Smooth muscle cell (in vitro differentiated cells): ENCODE measurements at regions not wholly inside any gene's neighbourhood (a gene's known extent, or its start where the extent isn't known, plus 50 kb on each side); places are given as distances from the start of the nearest gene placed in this dataset.
"Not testable (repeated sequence)": the region's sequence is repeated elsewhere in the genome, so short reads cannot be mapped to it uniquely, and the experiment has no call there.

Source experiments
- DNase-seq: peaks from one replicate; lab custom pipeline; 2025; ENCODE audit not compliant: unreplicated experiment; lab: John Stamatoyannopoulos, UW
- H2AFZ ChIP-seq: fragments of 200-600 bp; sonication (generic); 2 replicates; pipeline ENCODE4 v1.6.0; 2016; ENCODE audit warnings: antibody characterized with exemption, low read depth, mild to moderate bottlenecking
- H3F3A ChIP-seq: fragments of 200-600 bp; sonication (generic); 2 replicates; pipeline ENCODE4 v1.6.0; 2017; ENCODE audit warnings: antibody characterized with exemption, low read depth
- H3K27ac ChIP-seq: fragments of 200-600 bp; sonication (generic); 2 replicates; pipeline ENCODE4 v1.5.1; 2016; ENCODE audit warnings: low read depth, mild to moderate bottlenecking
- H3K27me3 ChIP-seq: fragments of 200-600 bp; sonication (generic); 2 replicates; pipeline ENCODE4 v1.6.1; 2016; ENCODE audit warnings: low read depth, mild to moderate bottlenecking
- H3K36me3 ChIP-seq: fragments of 200-600 bp; sonication (generic); 2 replicates; pipeline ENCODE4 v1.5.1; 2016; ENCODE audit warnings: low read depth
- H3K4me1 ChIP-seq: fragments of 200-600 bp; sonication (generic); 2 replicates; pipeline ENCODE4 v1.5.1; 2016; ENCODE audit warnings: low read depth
- H3K4me2 ChIP-seq: fragments of 200-600 bp; sonication (generic); 2 replicates; pipeline ENCODE4 v1.6.0; 2016; ENCODE audit warnings: mild to moderate bottlenecking
- H3K4me3 ChIP-seq: fragments of 200-600 bp; sonication (generic); 2 replicates; pipeline ENCODE4 v1.5.1; 2016; ENCODE audit warnings: mild to moderate bottlenecking
- H3K79me2 ChIP-seq: fragments of 200-600 bp; sonication (generic); 2 replicates; pipeline ENCODE4 v1.6.0; 2016; ENCODE audit warnings: low read depth, mild to moderate bottlenecking
- H3K9ac ChIP-seq: fragments of 200-600 bp; sonication (generic); 2 replicates; pipeline ENCODE4 v1.6.0; 2016; ENCODE audit warnings: low read depth
- H3K9me3 ChIP-seq: fragments of 200-600 bp; sonication (generic); replicated peaks from 2 replicates; pipeline ENCODE4 v1.5.1; 2016; ENCODE audit warnings: low read depth
- H4K20me1 ChIP-seq: fragments of 200-600 bp; sonication (generic); 2 replicates; pipeline ENCODE4 v1.6.0; 2016; ENCODE audit warnings: low read depth
- CTCF ChIP-seq: fragments of 200-600 bp; sonication (generic); IDR thresholded peaks from 2 replicates; pipeline ENCODE4 v1.5.1; 2017; ENCODE audit warnings: borderline replicate concordance, mild to moderate bottlenecking, antibody characterized with exemption; ENCODE audit not compliant: insufficient read depth, poor library complexity, severe bottlenecking
- WGBS: methylation state at CpG from one replicate; pipeline ENCODE4 v1.1.7; 2016; ENCODE audit warnings: low lambda C conversion rate; 5-methylcytosine and 5-hydroxymethylcytosine counted together

GRCh38 chr6:122264557-122264956 lies 134.9 kb upstream of the HSF2 start:
- 50% methylated on average over 2 of the region's 2 CpGs for WGBS
- H3F3A ChIP-seq = no peaks in the 10 kb centered on the region
- H3K4me2 ChIP-seq = no peak overlapping the region
- no peak overlapping the region for H3K4me3 ChIP-seq
- no peaks in the 10 kb centered on the region for H3K36me3 ChIP-seq
- DNase-seq = no peak
- peaks cover 6% of the 10 kb centered on the region for H3K9me3 ChIP-seq
- TF ChIP-seq CTCF = no peak
- H3K27ac ChIP-seq = no peak overlapping the region
- no peaks in the 10 kb centered on the region for H4K20me1 ChIP-seq
- H3K79me2 ChIP-seq = no peaks in the 10 kb centered on the region
- H3K27me3 ChIP-seq = no peaks in the 10 kb centered on the region
- no peaks in the 10 kb centered on the region for H3K4me1 ChIP-seq
- no peak overlapping the region for H2AFZ ChIP-seq
- H3K9ac ChIP-seq = no peak overlapping the region

GRCh38 chr6:122265755-122266154 lies 133.7 kb upstream of the HSF2 start:
- Histone ChIP-seq H3F3A (no peaks in the 10 kb centered on the region), H2AFZ (no peak overlapping the region), H3K4me2 (no peak overlapping the region), H3K36me3 (no peaks in the 10 kb centered on the region), H3K27ac (no peak overlapping the region), H4K20me1 (no peaks in the 10 kb centered on the region), H3K27me3 (no peaks in the 10 kb centered on the region), H3K79me2 (no peaks in the 10 kb centered on the region), H3K9ac (no peak overlapping the region), H3K4me3 (no peak overlapping the region), H3K4me1 (no peaks in the 10 kb centered on the region), H3K9me3 (peaks cover 6% of the 10 kb centered on the region)
- WGBS = 76% methylated on average over 1 of the region's 1 CpG
- TF ChIP-seq CTCF = no peak
- DNase-seq = no peak

- Histone ChIP-seq H3K4me1 (no peaks in the 10 kb centered on the region), H3F3A (no peaks in the 10 kb centered on the region), H4K20me1 (no peaks in the 10 kb centered on the region), H3K79me2 (no peaks in the 10 kb centered on the region), H3K36me3 (no peaks in the 10 kb centered on the region), H3K4me3 (no peak overlapping the region), H3K27me3 (no peaks in the 10 kb centered on the region), H3K27ac (no peak overlapping the region), H3K9ac (no peak overlapping the region), H3K9me3 (peaks cover 6% of the 10 kb centered on the region), H2AFZ (no peak overlapping the region), H3K4me2 (no peak overlapping the region)
- no peak for DNase-seq
- WGBS = 100% methylated on average over 2 of the region's 2 CpGs
- no peak for TF ChIP-seq CTCF
Observed at GRCh38 chr6:122268394-122268793, 131.1 kb upstream of the HSF2 start.

GRCh38 chr6:122276637-122277036 lies 122.8 kb upstream of the HSF2 start:
- no peak for DNase-seq
- WGBS = 74% methylated on average over 1 of the region's 1 CpG
- no peaks in the 10 kb centered on the region for H3K9me3 ChIP-seq
- H3K4me1 ChIP-seq = no peaks in the 10 kb centered on the region
- H3F3A ChIP-seq = no peaks in the 10 kb centered on the region
- H4K20me1 ChIP-seq = no peaks in the 10 kb centered on the region
- H3K4me2 ChIP-seq = no peak overlapping the region
- no peaks in the 10 kb centered on the region for H3K79me2 ChIP-seq
- H3K9ac ChIP-seq = no peak overlapping the region
- H2AFZ ChIP-seq = no peak overlapping the region
- no peak for TF ChIP-seq CTCF
- H3K27ac ChIP-seq = no peak overlapping the region
- H3K36me3 ChIP-seq = no peaks in the 10 kb centered on the region
- no peak overlapping the region for H3K4me3 ChIP-seq
- no peaks in the 10 kb centered on the region for H3K27me3 ChIP-seq

- H3K27me3 ChIP-seq, H3K9ac ChIP-seq, H3K4me2 ChIP-seq, H3F3A ChIP-seq, H3K79me2 ChIP-seq, H3K4me3 ChIP-seq, H3K4me1 ChIP-seq, H3K27ac ChIP-seq, H3K9me3 ChIP-seq, DNase-seq, H3K36me3 ChIP-seq, H2AFZ ChIP-seq, H4K20me1 ChIP-seq: not testable (repeated sequence)
- WGBS = 93% methylated on average over 46 of the region's 52 CpGs
Observed at GRCh38 chr6:122280105-122281021, 119.1 kb upstream of the HSF2 start.
